Gastroesophageal sphincter (tissue), 4 donors: ENCODE measurements at regions not wholly inside any gene's neighbourhood (a gene's known extent, or its start where the extent isn't known, plus 50 kb on each side); places are given as distances from the start of the nearest gene placed in this dataset.
"Not testable (repeated sequence)": the region's sequence is repeated elsewhere in the genome, so short reads cannot be mapped to it uniquely, and the experiment has no call there.

Source experiments
- ATAC-seq: fragments of 150-250 bp; one replicate; pipeline ENCODE4 v1.9.1; 2016; ENCODE audit warnings: mild to moderate bottlenecking, moderate library complexity
- H3K27ac ChIP-seq, 4 donors: fragments of 200-600 bp; sonication (generic) in 3 of 4; 1 replicate in 3 of 4; 2 replicates in 1 of 4; pipeline ENCODE4 v1.5.1; 2016 to 2019
- H3K27me3 ChIP-seq: fragments of 200-600 bp; sonication (generic); one replicate; pipeline ENCODE4 v1.5.1; 2019
- H3K36me3 ChIP-seq, 2 donors: fragments of 200-600 bp; sonication (generic); one replicate each; pipeline ENCODE4 v1.5.1; 2019; ENCODE audit warnings: control low read depth in 1 of 2
- H3K4me1 ChIP-seq, 3 donors: fragments of 200-600 bp; sonication (generic); 1 replicate in 2 of 3; 2 replicates in 1 of 3; pipeline ENCODE4 v1.5.1; 2016 to 2019; ENCODE audit warnings: control low read depth in 2 of 3
- H3K4me3 ChIP-seq, 2 donors: fragments of 200-600 bp; sonication (generic); one replicate each; pipeline ENCODE4 v1.5.1; 2019; ENCODE audit warnings: mild to moderate bottlenecking in 1 of 2, moderate library complexity in 1 of 2
- H3K9me3 ChIP-seq, 3 donors: fragments of 200-600 bp; sonication (generic); one replicate each; pipeline ENCODE4 v1.5.1; 2017 to 2019; ENCODE audit warnings: control low read depth in 2 of 3
- EP300 ChIP-seq: sonication (generic); formaldehyde crosslinking; IDR thresholded peaks from one replicate; pipeline ENCODE4 v1.6.1; 2017; ENCODE audit warnings: antibody characterized with exemption, mild to moderate bottlenecking
- POLR2A ChIP-seq, 2 donors: fragments of 450-650 bp; IDR thresholded peaks; one replicate each; pipeline ENCODE4 v1.6.1; 2017; ENCODE audit warnings: antibody characterized with exemption in 2 of 2, mild to moderate bottlenecking in 2 of 2, moderate library complexity in 1 of 2
- POLR2AphosphoS5 ChIP-seq: sonication (generic); formaldehyde crosslinking; IDR thresholded peaks from one replicate; pipeline ENCODE4 v1.6.1; 2017; ENCODE audit warnings: antibody characterized with exemption
- WGBS, 2 donors: methylation state at CpG; one replicate each; pipeline ENCODE4 v1.1.5; 2018; ENCODE audit warnings: low coverage in 1 of 2; 5-methylcytosine and 5-hydroxymethylcytosine counted together
- TF ChIP-seq, protein P1 (sequence below), 4 experiments: fragments of 200-600 bp in 2 of 4; fragments of 450-650 bp in 2 of 4; sonication (generic) in 1 of 4; IDR thresholded peaks; one replicate each; pipeline ENCODE4 v1.5.1; 2017 to 2019; ENCODE audit warnings: antibody characterized with exemption in 4 of 4, mild to moderate bottlenecking in 2 of 4, moderate library complexity in 2 of 4

- 91 to 96% methylated on average over 4 of the region's 4 CpGs for WGBS, 2 donors
Measured at GRCh38 chr7:138214926-138215325, 138.7 kb downstream of the AKR1D1 start.

DNA sequence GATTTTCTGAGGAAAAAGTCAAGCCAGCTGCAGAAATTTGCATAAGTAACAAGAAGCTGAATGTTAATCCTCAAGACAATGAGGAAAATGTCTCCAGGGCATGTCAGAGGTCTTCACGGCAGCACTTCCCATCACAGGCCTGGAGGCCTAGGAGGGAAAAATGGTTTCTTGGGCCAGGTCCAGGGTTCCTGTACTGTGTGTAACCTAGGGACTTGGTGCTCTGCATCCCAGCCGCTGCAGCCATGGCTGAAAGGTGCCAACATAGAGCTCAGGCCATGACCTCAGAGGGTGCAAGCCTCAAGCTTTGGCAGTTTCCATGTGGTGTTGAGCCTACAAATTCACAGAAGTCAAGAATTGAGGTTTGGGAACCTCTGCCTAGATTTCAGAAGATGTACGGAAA lies 144.1 kb downstream of the AKR1D1 start:
- WGBS, 2 donors: 75% methylated on average over 1 of the region's 3 CpGs; no CpG with 5 or more reads in 1 of the 2 donors
- H3K27ac ChIP-seq, H3K4me1 ChIP-seq, H3K4me3 ChIP-seq, H3K27me3 ChIP-seq, ATAC-seq, H3K36me3 ChIP-seq: not testable (repeated sequence)
- peaks cover 0 to 12% (median 0%) of the 10 kb centered on the region in 3 donors for H3K9me3 ChIP-seq

More at GRCh38 chr7:138214926-138215325, 138.7 kb downstream of the AKR1D1 start:
- Histone ChIP-seq H3K27ac (no peak overlapping the region), H3K4me1 (no peaks in the 10 kb centered on the region), H3K27me3 (no peaks in the 10 kb centered on the region), H3K36me3 (no peaks in the 10 kb centered on the region), H3K9me3 (peaks cover 0 to under 1% (median 0%) of the 10 kb centered on the region in 3 donors), H3K4me3 (no peak overlapping the region)
- no peak for ATAC-seq
- TF ChIP-seq EP300 (no peak), POLR2AphosphoS5 (no peak), POLR2A (IDR thresholded peaks at IDR 0.05) (no peak)
- TF ChIP-seq, protein P1, sequence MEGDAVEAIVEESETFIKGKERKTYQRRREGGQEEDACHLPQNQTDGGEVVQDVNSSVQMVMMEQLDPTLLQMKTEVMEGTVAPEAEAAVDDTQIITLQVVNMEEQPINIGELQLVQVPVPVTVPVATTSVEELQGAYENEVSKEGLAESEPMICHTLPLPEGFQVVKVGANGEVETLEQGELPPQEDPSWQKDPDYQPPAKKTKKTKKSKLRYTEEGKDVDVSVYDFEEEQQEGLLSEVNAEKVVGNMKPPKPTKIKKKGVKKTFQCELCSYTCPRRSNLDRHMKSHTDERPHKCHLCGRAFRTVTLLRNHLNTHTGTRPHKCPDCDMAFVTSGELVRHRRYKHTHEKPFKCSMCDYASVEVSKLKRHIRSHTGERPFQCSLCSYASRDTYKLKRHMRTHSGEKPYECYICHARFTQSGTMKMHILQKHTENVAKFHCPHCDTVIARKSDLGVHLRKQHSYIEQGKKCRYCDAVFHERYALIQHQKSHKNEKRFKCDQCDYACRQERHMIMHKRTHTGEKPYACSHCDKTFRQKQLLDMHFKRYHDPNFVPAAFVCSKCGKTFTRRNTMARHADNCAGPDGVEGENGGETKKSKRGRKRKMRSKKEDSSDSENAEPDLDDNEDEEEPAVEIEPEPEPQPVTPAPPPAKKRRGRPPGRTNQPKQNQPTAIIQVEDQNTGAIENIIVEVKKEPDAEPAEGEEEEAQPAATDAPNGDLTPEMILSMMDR (IDR thresholded peaks at IDR 0.05): no peak

- not testable (repeated sequence) for H3K4me1 ChIP-seq, H3K27ac ChIP-seq, H3K36me3 ChIP-seq, H3K4me3 ChIP-seq, H3K27me3 ChIP-seq, ATAC-seq
- H3K9me3 ChIP-seq: peaks cover 0 to 12% (median 0%) of the 10 kb centered on the region in 3 donors
- WGBS, 2 donors: 70 to 80% methylated on average over 2 to 4 of the region's 4 CpGs
Measured at GRCh38 chr7:138221388-138221787, 145.1 kb downstream of the AKR1D1 start.

- Histone ChIP-seq H3K9me3 (peaks cover 0 to 12% (median 0%) of the 10 kb centered on the region in 3 donors), H3K27ac (no peak overlapping the region), H3K36me3 (no peaks in the 10 kb centered on the region), H3K4me3 (no peak overlapping the region), H3K27me3 (no peaks in the 10 kb centered on the region), H3K4me1 (no peaks in the 10 kb centered on the region)
- no peak for TF ChIP-seq POLR2AphosphoS5
- TF ChIP-seq, protein P1 (IDR thresholded peaks at IDR 0.05): no peak
- no peak for TF ChIP-seq POLR2A (IDR thresholded peaks at IDR 0.05)
- ATAC-seq: no peak
- 64 to 66% methylated on average over 2 of the region's 2 CpGs for WGBS, 2 donors
Measured at GRCh38 chr7:138223402-138223879, 147.2 kb downstream of the AKR1D1 start.

GRCh38 chr7:138226001-138226476 lies 149.8 kb downstream of the AKR1D1 start:
- WGBS, 2 donors: 48 to 53% methylated on average over 4 to 5 of the region's 5 CpGs
- TF ChIP-seq POLR2A (IDR thresholded peaks at IDR 0.05) (no peak), POLR2AphosphoS5 (no peak), EP300 (no peak)
- TF ChIP-seq, protein P1 (IDR thresholded peaks at IDR 0.05): no peak
- Histone ChIP-seq H3K9me3 (peaks cover 0 to under 1% (median 0%) of the 10 kb centered on the region in 3 donors), H3K4me3 (no peak overlapping the region), H3K27me3 (no peaks in the 10 kb centered on the region), H3K27ac (no peak overlapping the region), H3K4me1 (no peaks in the 10 kb centered on the region), H3K36me3 (no peaks in the 10 kb centered on the region)
- ATAC-seq: no peak

GRCh38 chr7:138226745-138227279 lies 150.6 kb downstream of the AKR1D1 start:
- TF ChIP-seq POLR2AphosphoS5 (no peak), EP300 (no peak), POLR2A (IDR thresholded peaks at IDR 0.05) (no peak)
- TF ChIP-seq, protein P1 (IDR thresholded peaks at IDR 0.05): no peak
- no peak for ATAC-seq
- Histone ChIP-seq H3K27ac (no peak overlapping the region), H3K4me3 (no peak overlapping the region), H3K4me1 (no peaks in the 10 kb centered on the region), H3K9me3 (no peaks in the 10 kb centered on the region), H3K27me3 (no peaks in the 10 kb centered on the region), H3K36me3 (no peaks in the 10 kb centered on the region)
- 54 to 69% methylated on average over 4 of the region's 4 CpGs for WGBS, 2 donors
